HepG2 (cell line): ENCODE measurements at regions not wholly inside any gene's neighbourhood (a gene's known extent, or its start where the extent isn't known, plus 50 kb on each side); places are given as distances from the start of the nearest gene placed in this dataset.

Source experiments
- CTCF ChIP-seq: sonication (generic); formaldehyde crosslinking; IDR thresholded peaks from 2 replicates; pipeline ENCODE4 v1.5.0; 2020; ENCODE audit warnings: mild to moderate bottlenecking, missing genetic modification reagents, moderate library complexity
- JUN ChIP-seq: sonication (generic); formaldehyde crosslinking; IDR thresholded peaks from 2 replicates; pipeline ENCODE4 v1.4.0; 2020; ENCODE audit warnings: mild to moderate bottlenecking, missing genetic modification reagents
- POLR2A ChIP-seq, 2 experiments: IDR thresholded peaks; 2 replicates each; pipeline ENCODE4 v1.6.1; 2011; ENCODE audit warnings: low read depth in 2 of 2, low read length in 2 of 2, mild to moderate bottlenecking in 1 of 2, moderate library complexity in 1 of 2; ENCODE audit not compliant: insufficient read depth in 1 of 2

- TF ChIP-seq POLR2A (IDR thresholded peaks at IDR 0.05; ENCODE audit: insufficient read depth in 1 of 2, low read depth in 2 of 2, low read length in 2 of 2), result no peak
- TF ChIP-seq JUN (CRISPR knock-in tag), result no peak
- TF ChIP-seq CTCF (CRISPR knock-in tag), result no peak
Observed at GRCh38 chr6:41437604-41438003, 102.2 kb downstream of the NCR2 start.
